ENCODE measurements at regions not wholly inside any gene's neighbourhood (a gene's known extent, or its start where the extent isn't known, plus 50 kb on each side); places are given as distances from the start of the nearest gene placed in this dataset.
A peak's percentile ranks its signal among the peaks of the same experiment; 100 is the strongest.

- no peak for DNase-seq
These were observed 105.4 kb upstream of the LCLAT1 start for GRCh38 chr2:30341500-30342267.

GRCh38 chr2:30346471-30347169 is 100.4 kb upstream of the LCLAT1 start:
- DNase-seq = peak; percentile 76

DNA sequence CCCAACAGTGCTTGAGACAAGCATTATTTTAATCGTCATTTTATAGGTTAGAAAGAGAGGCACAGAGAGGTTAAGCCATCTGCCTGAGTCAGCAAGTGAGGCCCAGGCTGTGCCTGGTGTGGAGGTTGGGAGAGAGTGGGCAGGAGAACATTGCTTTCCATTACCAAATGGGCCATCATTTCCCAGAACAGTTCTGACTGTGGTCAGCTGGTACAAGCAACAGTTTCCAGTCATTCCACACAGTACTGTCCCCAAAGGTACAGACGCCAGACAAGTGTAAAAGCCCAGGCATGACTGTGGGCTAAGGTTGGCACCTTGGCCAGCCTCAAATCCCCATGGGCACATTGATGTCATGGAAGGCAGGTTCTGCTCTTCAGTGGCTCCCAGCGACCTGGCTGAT is 98.2 kb upstream of the LCLAT1 start:
- no peak for DNase-seq

- no peak for DNase-seq
These were observed 97.4 kb upstream of the LCLAT1 start for GRCh38 chr2:30349691-30350090.

DNA sequence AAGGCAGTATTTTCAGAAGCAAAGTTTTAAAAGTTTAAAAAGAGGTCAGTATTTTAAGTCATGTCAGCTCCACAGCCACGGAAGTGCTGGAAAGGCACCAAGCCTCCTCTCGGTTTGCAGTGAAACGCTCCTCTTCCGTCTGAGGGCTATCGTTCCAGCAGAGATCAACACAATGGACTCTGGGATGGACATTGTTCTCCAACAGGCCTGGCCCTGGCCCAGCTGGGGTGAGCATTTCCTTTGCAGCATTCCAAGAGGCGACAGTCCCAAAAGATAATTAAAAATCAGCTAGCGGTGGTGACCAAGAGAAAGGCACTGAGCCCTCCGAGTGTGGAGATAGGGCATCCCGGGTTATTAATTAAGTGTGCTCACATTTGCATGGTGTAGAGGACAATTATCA is 95.9 kb upstream of the LCLAT1 start:
- peak; percentile 51 for DNase-seq

DNA sequence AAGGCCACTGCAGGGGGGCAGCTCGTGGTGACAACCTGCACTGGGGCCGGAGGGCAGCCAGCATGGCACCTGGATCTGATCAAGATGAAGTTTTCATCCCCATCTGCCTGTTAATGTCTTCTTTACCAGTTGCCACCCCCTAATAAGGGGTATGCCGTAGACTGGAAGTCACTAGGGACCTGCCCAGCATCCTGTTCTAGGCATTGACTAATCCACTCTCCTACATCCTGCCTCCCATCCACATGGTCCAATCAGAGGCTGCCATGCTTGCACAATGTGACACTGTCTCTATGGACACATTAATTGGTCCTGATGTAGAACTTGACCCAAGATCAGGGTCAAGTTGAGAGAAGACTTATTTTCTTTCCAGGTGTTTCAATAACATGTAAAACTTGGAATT is 95.1 kb upstream of the LCLAT1 start:
- DNase-seq = no peak

GRCh38 chr2:30354150-30354549 is 92.9 kb upstream of the LCLAT1 start:
- no peak for DNase-seq

DNA sequence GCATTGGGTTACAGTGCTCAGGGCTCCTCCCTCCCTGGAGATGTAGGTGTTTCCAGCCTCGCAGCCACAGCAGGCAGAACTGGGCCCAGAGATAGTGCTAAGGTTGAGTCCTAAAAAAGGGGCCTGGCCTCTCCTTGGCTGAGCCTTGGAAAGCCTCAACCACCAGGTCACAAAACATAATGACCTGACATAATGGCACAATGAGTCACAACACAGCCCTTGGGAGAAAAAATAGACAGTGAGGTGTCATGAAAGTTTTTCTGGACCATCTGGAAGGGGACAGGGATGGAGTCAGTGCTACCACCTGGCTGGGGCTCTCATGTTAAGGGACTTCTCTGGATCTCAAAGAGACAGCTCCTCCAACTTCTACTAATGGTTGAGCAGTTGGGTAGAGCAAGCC is 92.4 kb upstream of the LCLAT1 start:
- DNase-seq = no peak

- no peak for DNase-seq
These were observed 91.7 kb upstream of the LCLAT1 start for GRCh38 chr2:30355306-30355705.

- DNase-seq = no peak
These were observed 91.0 kb upstream of the LCLAT1 start for GRCh38 chr2:30356071-30356470.

DNA sequence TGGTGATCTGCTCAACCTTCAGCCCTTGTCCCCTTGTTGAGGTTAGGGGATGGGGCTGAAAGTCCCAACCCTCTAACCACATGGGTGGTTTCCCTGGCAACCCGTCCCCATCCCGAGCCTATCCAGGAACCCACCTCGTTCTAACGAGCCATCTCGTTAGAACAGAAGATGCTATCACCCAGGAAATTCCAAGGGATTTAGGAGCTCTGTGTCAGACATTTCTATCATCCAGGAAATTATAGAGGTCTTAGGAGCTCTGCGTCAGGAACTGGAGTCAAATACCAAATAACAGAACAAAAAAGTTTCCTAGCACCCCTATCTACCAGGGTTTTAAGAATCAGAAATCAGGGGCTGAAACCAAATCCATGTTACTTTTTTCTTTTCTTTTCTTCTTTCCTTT is 90.3 kb upstream of the LCLAT1 start:
- no peak for DNase-seq

DNA sequence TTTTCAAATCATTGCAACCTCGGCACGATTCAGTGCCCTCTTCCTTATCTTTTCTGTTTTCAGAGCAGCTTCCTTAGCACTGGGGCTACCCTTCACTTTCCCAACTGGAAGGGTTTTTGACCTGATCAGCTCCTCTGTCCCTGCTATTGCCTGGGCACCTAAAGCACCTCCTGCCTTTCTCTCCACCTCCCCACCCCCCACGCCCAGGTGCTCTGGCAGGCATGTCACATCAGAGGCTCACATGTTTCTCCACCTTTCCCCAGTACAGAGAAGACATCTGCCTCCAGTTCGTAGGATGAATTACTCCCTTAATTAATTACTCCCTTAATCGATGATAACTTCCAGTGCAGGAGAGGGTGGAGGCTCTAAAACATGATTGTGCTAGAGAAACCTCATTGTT is 88.7 kb upstream of the LCLAT1 start:
- DNase-seq = no peak

GRCh38 chr2:30358842-30359241 is 88.2 kb upstream of the LCLAT1 start:
- DNase-seq = no peak

DNA sequence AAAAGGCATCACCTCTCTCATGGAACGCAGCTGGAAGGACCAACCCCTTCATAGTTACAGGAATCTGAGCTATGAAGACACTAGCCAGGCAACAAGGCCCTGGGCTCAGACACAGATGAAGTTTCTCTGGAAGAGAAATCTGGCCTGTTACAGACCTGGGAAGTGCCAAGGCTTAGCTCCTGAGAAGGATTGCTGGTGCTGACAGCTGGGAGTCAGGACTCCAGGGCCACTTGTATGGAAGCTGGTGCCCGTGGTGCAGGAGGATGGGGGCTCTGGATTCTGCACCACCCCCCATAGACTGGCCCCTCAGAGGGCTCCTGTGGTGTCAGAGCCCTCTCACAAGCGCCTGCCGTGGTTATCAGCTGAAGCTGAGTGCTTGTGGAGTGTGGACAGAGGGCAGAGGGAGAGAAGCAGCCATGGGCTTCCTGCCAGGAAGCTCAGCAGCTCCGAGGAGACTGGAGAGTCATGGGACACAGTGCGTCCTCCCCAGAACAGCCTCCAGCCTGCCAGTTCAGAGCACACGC is 87.3 kb upstream of the LCLAT1 start:
- DNase-seq = no peak

GRCh38 chr2:30361751-30362394 is 85.2 kb upstream of the LCLAT1 start:
- no peak for DNase-seq

- DNase-seq = no peak
These were observed 84.5 kb upstream of the LCLAT1 start for GRCh38 chr2:30362468-30363081.

DNA sequence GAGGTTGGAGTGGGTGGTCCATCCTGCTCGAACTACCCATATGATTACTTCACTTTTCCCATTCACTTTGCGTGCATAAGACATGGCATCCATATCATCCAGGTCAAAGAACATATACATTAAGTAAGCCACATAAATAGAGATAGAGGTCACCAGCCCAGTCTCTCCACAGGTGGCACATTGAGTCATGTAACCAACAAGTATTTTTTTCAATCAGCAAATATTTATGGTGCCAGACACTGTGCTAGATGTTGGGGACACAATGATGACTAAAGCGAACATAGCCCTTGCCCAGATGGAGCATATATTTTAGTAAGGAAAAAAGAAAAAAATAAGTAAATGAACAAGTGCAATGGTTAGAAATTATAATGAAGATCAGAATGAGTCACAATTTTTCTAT is 83.6 kb upstream of the LCLAT1 start:
- DNase-seq = no peak

DNA sequence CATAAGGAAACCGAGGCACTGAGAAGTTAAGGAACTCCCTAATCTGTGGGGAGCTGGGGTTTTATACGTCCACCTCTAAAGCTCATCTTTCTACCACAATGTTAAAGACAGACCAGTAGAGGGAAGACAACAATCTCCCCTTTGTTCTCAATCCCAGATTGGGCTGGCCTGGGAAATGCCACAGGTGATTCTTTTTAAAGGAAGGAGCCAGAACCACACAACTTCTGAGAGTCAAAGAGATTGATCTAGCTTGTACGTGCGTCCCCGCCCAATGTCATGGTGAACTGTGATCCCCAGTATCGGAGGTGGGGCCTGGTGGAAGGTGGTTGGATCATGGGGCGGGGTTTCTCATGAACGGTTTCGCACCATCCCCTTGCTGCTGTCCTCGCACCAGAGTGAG is 81.8 kb upstream of the LCLAT1 start:
- no peak for DNase-seq

GRCh38 chr2:30366199-30366691 is 80.8 kb upstream of the LCLAT1 start:
- no peak for DNase-seq

DNA sequence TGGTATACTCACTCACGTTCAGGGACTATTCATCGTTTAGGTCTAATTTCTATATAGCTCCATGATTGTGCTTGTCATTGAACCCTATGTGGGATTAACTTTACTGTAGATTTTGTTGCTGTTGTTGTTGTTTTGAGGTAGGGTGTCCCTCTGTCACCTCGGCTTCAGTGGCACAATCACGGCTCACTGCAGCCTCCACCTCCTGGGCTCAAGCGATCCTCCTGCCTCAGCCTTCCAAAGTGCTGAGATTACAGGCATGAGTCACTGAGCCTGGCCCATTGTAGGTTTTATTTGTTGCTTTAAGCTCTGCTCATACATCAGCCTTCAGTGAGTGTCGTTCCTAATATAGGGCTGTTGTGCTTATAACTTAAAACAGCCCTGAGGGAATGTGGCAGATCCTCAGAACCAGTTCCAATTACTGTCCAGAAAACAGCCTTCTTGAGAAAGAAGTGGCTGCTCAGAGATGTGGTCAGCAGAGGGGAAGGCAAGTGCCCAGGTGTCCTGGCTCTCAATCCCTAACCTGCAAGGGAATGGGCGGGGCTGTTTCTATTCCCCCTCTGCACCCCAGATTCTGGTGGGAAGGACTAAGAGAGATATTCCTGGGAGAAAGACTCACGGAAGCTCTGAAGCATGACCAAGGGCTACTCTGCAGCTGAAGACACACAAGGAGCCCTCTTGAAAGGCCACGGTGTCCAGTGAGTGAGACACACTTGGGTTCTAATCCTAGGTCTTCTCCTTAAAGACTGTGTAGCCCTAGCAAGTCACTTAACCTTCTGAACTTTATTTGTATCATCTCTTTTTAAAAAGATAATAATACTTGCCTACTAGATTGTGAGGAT is 79.6 kb upstream of the LCLAT1 start:
- no peak for DNase-seq

DNA sequence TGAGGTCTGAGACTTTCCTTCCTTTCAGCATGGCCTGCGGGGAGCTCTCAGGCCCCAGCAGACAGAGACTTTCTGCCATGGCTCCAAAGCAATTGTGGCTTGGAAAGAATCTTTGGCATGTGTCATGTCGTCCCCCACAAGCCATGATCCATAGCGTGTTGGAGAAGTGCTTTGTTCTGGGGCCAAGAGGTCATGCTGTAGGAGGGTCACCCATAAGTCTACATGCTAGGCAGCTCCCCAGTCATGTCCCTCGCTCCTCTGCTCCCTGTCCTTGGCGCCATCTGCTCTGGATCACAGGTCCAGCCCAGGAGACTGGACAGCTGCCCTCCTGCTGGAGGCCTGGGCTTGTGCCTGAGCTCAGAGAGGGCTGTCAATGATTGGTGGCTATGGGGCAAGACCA is 78.8 kb upstream of the LCLAT1 start:
- DNase-seq = no peak

DNA sequence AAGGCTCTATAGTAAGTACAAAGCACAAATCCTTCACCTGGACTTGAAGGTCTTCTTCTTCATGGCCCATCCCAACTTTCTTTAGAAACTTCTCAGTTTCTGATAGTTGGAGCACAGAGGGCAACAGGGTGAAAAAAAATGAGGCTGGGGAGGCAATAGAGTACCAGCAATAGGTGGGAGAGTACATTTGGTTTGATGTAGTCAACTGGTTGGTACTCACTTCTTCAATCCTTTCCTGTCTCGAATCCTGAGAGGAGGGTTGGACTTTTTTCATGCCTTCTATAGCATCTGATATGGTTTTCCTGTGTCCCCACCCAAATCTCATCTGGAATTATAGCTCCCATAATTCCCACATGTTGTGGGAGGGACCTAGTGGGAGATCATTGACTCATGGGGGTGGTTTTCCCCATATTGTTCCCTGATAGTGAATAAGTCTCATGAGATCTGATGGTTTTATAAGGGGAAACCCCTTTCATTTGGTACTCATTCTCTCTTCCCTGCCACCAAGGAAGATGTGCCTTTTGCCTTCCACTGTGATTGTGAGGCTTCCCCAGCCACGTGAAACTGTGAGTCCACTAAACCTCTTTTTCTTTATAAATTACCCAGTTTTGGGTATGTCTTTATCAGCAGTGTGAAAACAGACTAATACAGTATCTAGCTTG is 75.9 kb upstream of the LCLAT1 start:
- DNase-seq = no peak

All from femur (tissue), 1 donor.